Right lobe of liver (tissue), 6 donors: ENCODE measurements at regions not wholly inside any gene's neighbourhood (a gene's known extent, or its start where the extent isn't known, plus 50 kb on each side); places are given as distances from the start of the nearest gene placed in this dataset.
A peak's percentile ranks its signal among the peaks of the same experiment; 100 is the strongest.
"Not testable (repeated sequence)": the region's sequence is repeated elsewhere in the genome, so short reads cannot be mapped to it uniquely, and the experiment has no call there.

Experiments used
- ATAC-seq, 4 donors: fragments of 200-7000 bp; cut with Tn5 transposase; one replicate each; pipeline ENCODE4 v1.9.1; 2020; ENCODE audit warnings: mild to moderate bottlenecking in 4 of 4, moderate library complexity in 4 of 4
- DNase-seq, 3 donors: peaks; one replicate each; pipeline ENCODE4 v3.0.0-alpha.2; 2020
- H3K27ac ChIP-seq, 3 donors: fragments of 200-600 bp; one replicate each; pipeline ENCODE4 v1.8.0; 2022
- H3K27me3 ChIP-seq, 2 donors: fragments of 200-600 bp; one replicate each; pipeline ENCODE4 v1.8.0; 2022
- H3K36me3 ChIP-seq, 4 donors: fragments of 200-600 bp; sonication (generic) in 1 of 4; one replicate each; pipeline versions ENCODE4 v1.5.1 to v1.8.0; 2017 to 2022; ENCODE audit warnings: control low read depth in 1 of 4
- H3K4me1 ChIP-seq, 4 donors: fragments of 200-600 bp; sonication (generic) in 1 of 4; one replicate each; pipeline versions ENCODE4 v1.5.1 to v1.8.0; 2017 to 2022; ENCODE audit warnings: control low read depth in 1 of 4
- H3K4me3 ChIP-seq, 3 donors: fragments of 200-600 bp; one replicate each; pipeline ENCODE4 v1.8.0; 2022
- H3K9me3 ChIP-seq, 4 donors: fragments of 200-600 bp; sonication (generic) in 1 of 4; one replicate each; pipeline versions ENCODE4 v1.5.1 to v1.8.0; 2017 to 2022; ENCODE audit warnings: control low read depth in 1 of 4
- WGBS: methylation state at CpG from one replicate; pipeline ENCODE4 v1.1.6; 2018; ENCODE audit warnings: low coverage, low lambda C conversion rate; ENCODE audit not compliant: insufficient coverage; ENCODE audit errors: missing lambda C conversion rate; 5-methylcytosine and 5-hydroxymethylcytosine counted together
- intact Hi-C, 2 donors: fragments of 100-400 bp; cut with DNase I; formaldehyde crosslinking; loops; one replicate each; pipeline versions ENCODE4 v1.11.2 to v1.14.1; 2022
- TF ChIP-seq, protein P1 (sequence below), 4 donors: fragments of 200-600 bp in 3 of 4; fragments of 450-650 bp in 1 of 4; IDR thresholded peaks; one replicate each; pipeline versions ENCODE4 v1.5.1 to v1.8.0; 2016 to 2022; ENCODE audit warnings: antibody characterized with exemption in 4 of 4, mild to moderate bottlenecking in 2 of 4
- donor health status: DM: no; HTN: yes; CAD: no.
- donor health status: DM: no; HTN: no; CAD: no.
- donor health status: DM: no; HTN: no; CAD: no.
- donor health status: DM: no; HTN: yes; CAD: no.
- donor health status: DM: no; HTN: yes; CAD: no.

DNA sequence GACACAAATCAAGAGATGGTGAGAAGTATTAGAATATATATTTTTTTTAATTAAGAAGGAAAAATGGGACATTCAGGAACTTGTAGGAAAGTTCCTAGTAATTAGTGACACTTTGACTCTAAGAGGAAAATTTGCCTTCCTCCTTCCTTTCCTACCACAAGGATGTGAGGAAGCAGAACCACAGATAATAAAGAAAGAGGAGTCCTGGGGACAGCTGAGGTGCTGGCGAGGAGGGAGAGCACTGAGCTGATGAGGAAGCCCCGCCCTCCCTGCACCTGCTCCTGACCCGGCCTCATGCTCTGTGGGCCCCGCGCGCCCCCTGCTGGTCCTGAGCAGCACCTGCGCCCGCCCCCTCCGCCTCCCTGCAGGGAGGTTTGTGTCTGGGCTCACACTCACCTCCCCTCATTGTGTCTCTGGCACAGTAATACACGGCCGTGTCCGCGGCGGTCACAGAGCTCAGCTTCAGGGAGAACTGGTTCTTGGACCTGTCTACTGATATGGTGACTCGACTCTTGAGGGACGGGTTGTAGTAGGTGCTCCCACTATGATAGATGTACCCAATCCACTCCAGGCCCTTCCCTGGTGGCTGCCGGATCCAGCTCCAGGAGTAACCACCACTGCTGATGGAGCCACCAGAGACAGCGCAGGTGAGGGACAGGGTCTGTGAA is 822.6 kb downstream of the TMEM121 start:
- 35% methylated on average over 11 of the region's 18 CpGs for WGBS
- H3K27me3 ChIP-seq, H3K4me1 ChIP-seq, H3K27ac ChIP-seq, H3K36me3 ChIP-seq, intact Hi-C loops, H3K9me3 ChIP-seq, H3K4me3 ChIP-seq, ATAC-seq: not testable (repeated sequence)
- TF ChIP-seq, protein P1, sequence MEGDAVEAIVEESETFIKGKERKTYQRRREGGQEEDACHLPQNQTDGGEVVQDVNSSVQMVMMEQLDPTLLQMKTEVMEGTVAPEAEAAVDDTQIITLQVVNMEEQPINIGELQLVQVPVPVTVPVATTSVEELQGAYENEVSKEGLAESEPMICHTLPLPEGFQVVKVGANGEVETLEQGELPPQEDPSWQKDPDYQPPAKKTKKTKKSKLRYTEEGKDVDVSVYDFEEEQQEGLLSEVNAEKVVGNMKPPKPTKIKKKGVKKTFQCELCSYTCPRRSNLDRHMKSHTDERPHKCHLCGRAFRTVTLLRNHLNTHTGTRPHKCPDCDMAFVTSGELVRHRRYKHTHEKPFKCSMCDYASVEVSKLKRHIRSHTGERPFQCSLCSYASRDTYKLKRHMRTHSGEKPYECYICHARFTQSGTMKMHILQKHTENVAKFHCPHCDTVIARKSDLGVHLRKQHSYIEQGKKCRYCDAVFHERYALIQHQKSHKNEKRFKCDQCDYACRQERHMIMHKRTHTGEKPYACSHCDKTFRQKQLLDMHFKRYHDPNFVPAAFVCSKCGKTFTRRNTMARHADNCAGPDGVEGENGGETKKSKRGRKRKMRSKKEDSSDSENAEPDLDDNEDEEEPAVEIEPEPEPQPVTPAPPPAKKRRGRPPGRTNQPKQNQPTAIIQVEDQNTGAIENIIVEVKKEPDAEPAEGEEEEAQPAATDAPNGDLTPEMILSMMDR (IDR thresholded peaks at IDR 0.05) = peak in 3 of 4 donors; percentile 37 to 48 (median 40)
- peak; percentile 35 to 61 (median 52) for DNase-seq

DNA sequence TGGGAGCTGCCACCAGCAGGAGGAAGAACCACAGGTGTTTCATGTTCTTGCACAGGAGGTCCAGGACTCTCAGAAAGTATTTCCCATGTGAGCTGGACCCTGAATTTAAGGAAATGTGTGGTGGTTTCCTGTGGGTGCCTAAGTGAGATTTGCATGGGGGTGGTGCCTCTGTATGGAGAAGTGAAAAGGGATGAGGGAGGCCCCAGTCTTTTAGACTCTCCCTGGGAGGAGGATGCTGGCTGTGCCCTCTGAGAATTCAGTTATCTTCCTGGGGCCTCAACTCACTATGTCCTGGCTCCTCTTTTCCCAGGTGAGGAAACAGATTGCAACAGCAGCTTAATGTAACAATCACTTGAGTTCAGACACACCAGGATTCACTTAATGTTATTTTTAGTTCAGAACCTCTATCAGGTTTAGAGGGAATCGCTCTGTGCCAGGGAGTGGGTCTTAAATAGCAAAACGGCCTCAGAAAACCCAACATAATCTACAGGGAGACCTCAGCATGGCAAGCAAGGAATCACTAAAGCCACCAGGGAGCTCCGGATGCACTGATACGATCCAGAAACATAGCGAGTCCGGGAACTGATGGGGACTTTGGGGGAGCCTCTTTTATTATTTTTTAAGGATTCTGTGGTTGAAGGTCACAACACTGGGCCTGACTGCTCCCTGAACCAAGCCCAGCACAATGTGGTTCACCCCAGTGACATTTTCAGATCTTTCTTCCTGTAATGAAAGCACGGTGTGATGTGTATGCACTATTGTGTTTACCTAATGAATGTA is 823.5 kb downstream of the TMEM121 start:
- H3K36me3 ChIP-seq, H3K4me3 ChIP-seq, H3K27ac ChIP-seq, DNase-seq, H3K27me3 ChIP-seq, intact Hi-C loops, ATAC-seq, H3K4me1 ChIP-seq, H3K9me3 ChIP-seq: not testable (repeated sequence)
- 48% methylated on average over 7 of the region's 7 CpGs for WGBS

- H3K27ac ChIP-seq, H3K36me3 ChIP-seq, H3K4me3 ChIP-seq, H3K4me1 ChIP-seq, DNase-seq, H3K27me3 ChIP-seq, intact Hi-C loops, ATAC-seq, H3K9me3 ChIP-seq: not testable (repeated sequence)
- 23% methylated on average over 5 of the region's 8 CpGs for WGBS
These were observed 828.8 kb downstream of the TMEM121 start for GRCh38 chr14:106355007-106355791.

DNA sequence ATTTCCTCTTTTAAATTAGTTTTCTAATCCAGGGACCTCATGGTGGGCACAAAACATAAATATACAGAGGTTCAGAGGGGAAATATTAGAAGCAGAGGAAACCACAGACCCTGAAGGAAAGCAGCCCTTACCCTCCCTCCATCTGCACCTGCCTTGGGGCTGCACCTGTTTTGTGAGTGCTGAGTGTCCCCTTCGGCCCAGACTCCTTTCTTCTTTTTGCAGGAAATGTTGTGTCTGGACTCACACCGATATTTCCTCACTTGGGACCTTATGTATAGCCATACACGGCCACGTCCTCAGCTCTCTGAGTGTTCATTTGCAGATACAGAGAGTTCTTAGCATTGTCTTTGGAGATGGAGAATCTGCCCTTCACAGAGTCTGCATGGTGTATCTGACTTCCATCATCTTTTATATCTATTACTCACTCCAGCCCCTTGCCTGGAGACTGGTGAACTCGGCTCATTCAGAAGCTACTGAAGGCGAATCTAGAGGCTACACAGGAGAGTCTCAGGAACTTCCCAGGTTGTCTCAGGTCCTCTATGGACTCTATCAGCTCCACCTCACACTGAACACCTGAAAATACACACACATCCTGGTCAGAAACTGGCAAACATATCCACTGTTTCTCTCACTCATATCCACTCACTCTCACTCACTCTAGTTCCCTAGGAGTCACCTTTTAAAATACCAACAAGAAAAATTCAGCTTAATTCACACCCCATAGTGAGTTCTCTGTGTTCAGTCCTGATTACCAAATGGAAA is 829.7 kb downstream of the TMEM121 start:
- H3K27ac ChIP-seq, ATAC-seq, H3K9me3 ChIP-seq, H3K4me1 ChIP-seq, H3K4me3 ChIP-seq, intact Hi-C loops, H3K36me3 ChIP-seq, DNase-seq, H3K27me3 ChIP-seq: not testable (repeated sequence)
- WGBS = 36% methylated on average over 6 of the region's 6 CpGs

DNA sequence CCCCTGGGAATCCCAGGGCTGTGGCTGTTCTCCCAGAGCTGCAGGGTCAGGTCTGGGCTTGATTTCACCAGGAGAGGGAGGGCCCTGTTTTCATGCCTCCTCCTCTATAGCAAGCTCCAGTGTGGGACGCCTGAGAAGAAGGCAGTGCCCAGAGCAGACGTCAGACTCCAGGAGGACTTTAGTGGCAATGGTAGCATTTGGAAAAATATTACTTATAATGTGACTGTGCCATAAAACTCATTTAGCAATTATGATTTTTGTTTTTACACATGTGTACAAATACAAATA is 830.2 kb downstream of the TMEM121 start:
- H3K4me3 ChIP-seq, ATAC-seq, H3K4me1 ChIP-seq, H3K9me3 ChIP-seq, H3K27me3 ChIP-seq, H3K27ac ChIP-seq, DNase-seq, H3K36me3 ChIP-seq, intact Hi-C loops: not testable (repeated sequence)
- 4% methylated on average over 2 of the region's 2 CpGs for WGBS

DNA sequence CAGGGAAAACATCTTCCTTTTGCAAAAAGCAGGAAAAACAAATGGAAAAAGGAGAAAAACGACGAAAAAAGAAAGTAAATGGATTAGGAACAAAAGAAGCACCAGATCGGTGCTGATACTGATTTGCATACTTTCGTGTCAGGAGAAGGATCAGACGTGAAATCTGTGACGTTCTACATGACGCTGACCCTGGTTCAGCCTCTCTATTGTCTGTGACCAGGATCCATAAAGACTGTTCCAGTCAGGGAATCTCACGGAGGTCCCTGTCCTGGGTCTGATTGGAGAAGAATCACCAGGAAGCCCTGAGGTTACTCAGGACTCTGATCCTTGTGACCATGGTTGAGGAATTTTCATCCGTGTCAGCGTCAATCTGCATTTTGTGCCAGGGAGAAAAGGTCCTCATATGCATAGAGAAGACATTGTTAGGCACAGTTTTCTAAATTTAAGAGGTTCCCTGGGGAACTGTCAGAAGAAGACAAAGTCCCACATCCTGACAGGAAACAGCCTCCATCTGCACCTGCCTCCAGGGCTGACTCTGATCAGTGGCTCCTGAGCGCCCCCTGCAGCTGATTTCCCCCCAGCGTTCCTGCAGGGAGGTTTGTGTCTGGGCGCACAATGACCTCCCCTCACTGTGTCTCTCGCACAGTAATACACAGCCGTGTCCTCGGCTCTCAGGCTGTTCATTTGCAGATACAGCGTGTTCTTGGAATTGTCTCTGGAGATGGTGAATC is 832.9 kb downstream of the TMEM121 start:
- H3K27me3 ChIP-seq, intact Hi-C loops, H3K9me3 ChIP-seq, DNase-seq, H3K36me3 ChIP-seq, H3K27ac ChIP-seq, ATAC-seq, H3K4me3 ChIP-seq, H3K4me1 ChIP-seq: not testable (repeated sequence)
- WGBS = 32% methylated on average over 11 of the region's 17 CpGs

- intact Hi-C loops, H3K4me1 ChIP-seq, H3K4me3 ChIP-seq, H3K36me3 ChIP-seq, H3K27me3 ChIP-seq, H3K9me3 ChIP-seq, ATAC-seq, DNase-seq, H3K27ac ChIP-seq: not testable (repeated sequence)
- 18% methylated on average over 2 of the region's 4 CpGs for WGBS
These were observed 839.0 kb downstream of the TMEM121 start for GRCh38 chr14:106365371-106365770.

DNA sequence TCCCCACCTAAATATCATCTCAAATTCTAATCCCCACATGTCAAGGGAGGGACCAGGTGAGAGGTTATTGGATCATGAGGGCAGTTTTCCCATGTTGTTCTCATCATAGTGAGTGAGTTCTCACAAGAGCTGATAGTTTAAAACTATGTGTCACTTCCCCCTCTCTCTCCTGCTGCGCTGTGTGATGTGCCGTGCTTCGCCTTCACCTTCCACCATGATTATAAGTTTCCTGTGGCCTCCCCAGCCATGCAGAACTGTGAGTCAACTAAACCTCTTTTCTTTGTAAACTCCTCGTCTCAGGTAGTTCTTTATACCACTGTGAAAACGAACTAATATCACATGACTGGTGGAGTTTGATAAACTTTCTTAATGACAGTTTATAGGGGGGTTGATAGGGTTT is 839.5 kb downstream of the TMEM121 start:
- ATAC-seq, intact Hi-C loops, H3K4me1 ChIP-seq, DNase-seq, H3K4me3 ChIP-seq, H3K27ac ChIP-seq, H3K36me3 ChIP-seq, H3K27me3 ChIP-seq, H3K9me3 ChIP-seq: not testable (repeated sequence)
- 20% methylated on average over 5 of the region's 5 CpGs for WGBS

GRCh38 chr14:106366971-106367370 is 840.6 kb downstream of the TMEM121 start:
- H3K4me1 ChIP-seq, H3K4me3 ChIP-seq, H3K27ac ChIP-seq, DNase-seq, intact Hi-C loops, H3K36me3 ChIP-seq, H3K9me3 ChIP-seq, H3K27me3 ChIP-seq: not testable (repeated sequence)
- peak in 1 of 4 donors; percentile 39 for ATAC-seq
- WGBS = no CpG with 5 or more reads among the region's 1 CpG
